HG03457 (cell line): ENCODE measurements at regions not wholly inside any gene's neighbourhood (a gene's known extent, or its start where the extent isn't known, plus 50 kb on each side); places are given as distances from the start of the nearest gene placed in this dataset.

Source experiments
- ATAC-seq: cut with Tn5 transposase; IDR thresholded peaks from one replicate; pipeline ENCODE4 v1.9.1; 2021; ENCODE audit warnings: moderate number of reproducible peaks; ENCODE audit not compliant: unreplicated experiment

DNA sequence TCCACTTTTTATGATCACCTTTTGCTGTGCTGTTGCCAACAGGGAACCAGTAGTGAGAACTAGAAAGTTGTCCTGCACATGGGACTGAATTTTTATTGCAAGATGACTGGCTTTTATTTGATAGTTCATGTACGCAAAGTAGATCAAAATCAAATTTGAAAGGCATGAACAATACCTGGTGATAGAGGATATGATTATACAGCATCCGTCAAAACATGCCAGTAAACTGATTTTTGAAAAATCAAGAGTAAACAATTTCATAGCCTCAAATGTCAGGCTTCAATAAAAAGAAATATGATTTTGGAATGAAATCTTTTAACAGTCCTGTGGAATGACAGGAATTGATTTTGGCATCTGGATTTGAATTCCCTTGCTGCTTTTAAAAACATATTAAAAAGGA is 219.6 kb upstream of the LRRN1 start:
- ATAC-seq: no peak

GRCh38 chr3:3578718-3579117 is 220.5 kb upstream of the LRRN1 start:
- ATAC-seq: no peak

DNA sequence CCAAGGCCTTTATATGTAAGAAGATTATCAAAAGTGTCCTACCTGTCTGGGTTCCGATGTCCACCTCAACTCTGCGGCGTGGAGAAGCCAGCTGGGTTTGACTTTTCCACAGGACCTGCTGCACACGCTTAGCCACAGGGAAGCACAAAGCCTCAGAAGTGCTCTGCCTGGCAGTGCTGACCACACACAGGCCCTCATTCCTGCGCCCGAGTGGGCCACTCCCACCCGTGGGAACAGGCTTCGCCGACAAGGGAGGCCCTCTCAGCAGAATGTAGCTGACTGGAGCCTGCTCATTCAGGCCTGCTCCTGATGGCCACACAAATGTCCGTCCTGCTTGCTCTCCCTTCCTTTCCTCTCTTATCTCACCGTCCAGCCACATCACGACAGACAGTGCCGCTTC is 221.4 kb upstream of the LRRN1 start:
- no peak for ATAC-seq

- no peak for ATAC-seq
Measured at GRCh38 chr3:3573341-3573740, 225.9 kb upstream of the LRRN1 start.

DNA sequence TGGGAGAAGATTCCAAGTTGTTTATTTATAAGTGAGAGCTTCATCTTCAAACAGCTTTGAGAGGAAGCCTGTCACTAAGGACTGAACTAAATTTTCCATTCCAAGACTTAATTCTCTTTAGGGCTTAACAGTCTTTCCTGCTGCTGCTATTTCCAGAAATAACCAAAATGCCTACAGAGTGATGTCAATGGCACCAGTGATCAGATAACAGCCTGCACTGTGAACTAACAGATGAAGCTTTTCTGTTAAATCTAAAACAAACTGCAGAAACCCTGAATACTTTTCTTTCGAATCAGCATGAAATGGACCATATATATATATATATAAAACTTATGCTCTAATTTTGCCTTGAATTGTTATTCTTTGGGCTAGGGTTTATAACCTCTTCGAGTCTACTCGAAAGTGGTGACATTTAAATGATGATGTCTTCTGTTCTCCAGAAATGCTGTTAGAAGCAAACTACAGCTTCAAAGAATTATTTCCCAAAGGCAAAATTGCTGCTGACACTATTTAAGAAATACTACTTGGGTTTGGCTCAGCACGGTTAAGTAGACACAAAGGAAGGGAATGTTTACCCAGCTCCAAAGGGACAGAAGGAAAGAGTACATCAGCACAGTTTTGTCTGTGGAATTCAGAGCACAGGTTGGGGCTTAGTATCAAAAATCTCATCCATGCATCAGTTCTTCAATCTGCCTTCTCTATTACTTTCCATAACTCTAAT is 238.5 kb upstream of the LRRN1 start:
- no peak for ATAC-seq

DNA sequence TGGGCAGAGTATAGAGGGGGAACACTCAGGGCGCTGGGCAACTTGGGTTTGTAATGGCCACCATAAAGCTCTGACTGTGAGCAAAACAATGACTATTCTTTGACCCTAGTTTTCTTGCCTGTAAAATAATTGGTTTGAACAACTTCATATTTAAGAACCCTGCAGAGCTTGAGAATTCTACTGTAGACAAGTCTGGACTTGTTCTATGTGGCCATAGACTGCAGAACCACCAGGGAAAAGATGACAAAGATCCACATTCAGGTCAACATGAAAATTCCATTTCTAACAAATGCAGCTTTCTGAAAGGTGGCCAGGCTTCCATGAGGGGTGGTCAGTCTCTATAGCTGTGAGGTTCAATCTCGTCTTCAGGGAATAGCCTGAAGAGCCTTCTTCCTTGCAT is 239.4 kb upstream of the LRRN1 start:
- no peak for ATAC-seq

DNA sequence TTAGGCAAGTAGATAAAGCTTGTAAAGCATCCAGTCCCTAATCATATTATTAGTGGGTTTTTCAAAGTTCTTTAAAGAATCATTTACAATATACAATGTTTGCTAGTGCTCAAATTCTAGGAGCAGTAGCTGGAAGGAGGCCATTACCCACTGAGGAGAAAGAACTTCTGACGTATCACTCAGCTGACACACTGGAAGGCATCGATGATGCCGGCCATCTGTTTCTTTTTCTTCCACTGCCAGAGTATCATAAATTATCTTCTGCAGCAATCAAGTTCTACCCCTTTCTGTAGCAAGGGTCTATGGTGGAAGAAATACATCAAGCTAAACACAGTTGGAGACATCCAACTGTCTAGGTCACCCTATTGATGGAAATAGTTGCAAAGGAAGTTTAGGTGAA is 243.2 kb upstream of the LRRN1 start:
- no peak for ATAC-seq

GRCh38 chr3:3553236-3553635 is 246.0 kb upstream of the LRRN1 start:
- ATAC-seq: no peak

- no peak for ATAC-seq
Measured at GRCh38 chr3:3552761-3553160, 246.5 kb upstream of the LRRN1 start.

DNA sequence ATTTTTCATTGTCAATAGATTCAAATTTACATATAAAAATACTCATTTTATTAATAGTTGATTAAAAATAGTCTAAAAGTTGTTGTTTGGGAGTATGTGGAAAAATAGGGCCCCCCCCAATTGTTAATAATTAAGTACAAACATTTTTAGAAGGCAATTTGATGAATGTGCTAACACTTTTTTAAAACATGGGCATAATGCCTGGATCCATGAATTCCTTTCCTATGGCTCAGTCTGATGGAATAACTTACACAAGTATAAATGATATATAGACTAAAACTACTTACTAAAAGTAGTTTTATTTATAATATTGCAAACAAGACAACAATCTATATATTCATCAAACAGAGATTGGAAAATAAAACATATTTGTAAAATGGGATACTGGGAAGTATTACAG is 247.2 kb upstream of the LRRN1 start:
- ATAC-seq: no peak

GRCh38 chr3:3545360-3545759 is 253.9 kb upstream of the LRRN1 start:
- ATAC-seq: no peak

DNA sequence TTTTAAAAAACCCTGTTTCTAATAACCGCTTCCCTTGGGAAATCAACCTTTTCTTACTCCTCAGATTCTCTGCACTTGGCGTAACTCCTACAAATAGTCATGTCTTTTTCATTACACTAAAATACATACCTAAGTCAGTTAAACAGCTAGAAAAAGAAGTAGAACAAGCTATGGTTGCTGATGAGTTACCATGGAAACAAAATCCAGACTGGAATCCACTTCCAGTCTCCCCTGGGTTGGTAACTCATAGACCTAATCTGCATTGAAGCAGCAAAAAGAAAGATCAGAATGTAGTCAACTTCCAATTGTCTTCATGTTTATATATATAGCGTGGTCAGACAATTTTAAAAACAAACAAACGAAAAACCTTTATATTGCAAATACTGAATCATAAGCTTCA is 260.8 kb upstream of the LRRN1 start:
- no peak for ATAC-seq

- no peak for ATAC-seq
Measured at GRCh38 chr3:3532508-3532907, 266.7 kb upstream of the LRRN1 start.

DNA sequence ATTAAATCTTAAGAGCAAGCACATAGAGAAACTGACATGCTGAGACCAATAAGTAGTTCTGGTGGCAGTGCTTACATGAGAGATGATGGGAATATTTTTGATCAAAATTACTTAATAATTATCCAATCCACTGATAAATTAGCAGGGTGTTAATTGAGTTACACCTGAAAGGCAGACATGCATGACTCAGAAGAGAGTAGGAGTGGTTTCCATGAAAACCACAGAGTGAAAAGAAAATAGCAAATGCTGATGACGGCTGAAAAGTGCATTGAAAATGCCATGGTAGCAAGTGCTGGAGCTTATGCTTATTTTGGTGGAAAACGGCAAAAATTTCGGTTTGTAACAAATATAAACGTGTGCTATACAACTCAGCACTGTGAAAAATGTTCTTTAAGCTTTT is 267.8 kb upstream of the LRRN1 start:
- ATAC-seq: no peak

DNA sequence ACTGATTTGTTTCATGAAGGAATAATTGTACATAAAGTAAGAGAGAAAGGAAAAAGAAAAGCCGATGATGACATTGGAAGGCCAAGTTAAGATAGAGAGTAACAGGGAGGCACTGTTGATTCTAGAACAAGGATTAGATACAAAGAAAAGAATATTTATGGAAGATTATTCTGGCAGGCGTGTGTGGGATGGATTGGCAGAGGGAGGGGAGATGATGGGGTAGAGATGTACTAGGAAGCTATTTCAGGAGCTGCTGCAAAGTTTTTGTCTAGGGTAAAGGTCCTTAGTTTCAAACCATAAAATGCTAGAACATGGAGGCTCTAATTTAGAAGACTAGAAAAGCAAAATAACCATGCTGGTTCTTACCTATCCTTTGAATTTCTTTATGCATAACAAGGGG is 280.0 kb upstream of the LRRN1 start:
- no peak for ATAC-seq

DNA sequence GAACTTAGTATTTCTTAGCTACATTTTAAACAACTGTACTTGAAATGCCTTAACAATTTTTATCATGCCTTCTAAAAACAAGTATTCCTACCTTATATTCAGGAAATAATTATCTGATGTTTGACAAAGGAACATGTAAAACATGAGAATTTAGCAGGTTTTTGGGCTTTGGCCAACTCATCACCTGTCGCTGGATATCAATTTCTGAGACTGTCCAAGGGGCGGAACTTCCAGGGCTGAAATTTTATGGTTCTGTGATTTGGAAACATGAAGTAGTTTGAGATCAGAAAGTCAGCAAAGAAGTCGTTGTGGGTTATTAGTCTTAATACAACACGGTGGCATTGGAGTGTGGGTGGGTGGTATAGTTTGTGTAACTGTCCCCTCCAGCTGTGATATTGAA is 282.2 kb upstream of the LRRN1 start:
- no peak for ATAC-seq

DNA sequence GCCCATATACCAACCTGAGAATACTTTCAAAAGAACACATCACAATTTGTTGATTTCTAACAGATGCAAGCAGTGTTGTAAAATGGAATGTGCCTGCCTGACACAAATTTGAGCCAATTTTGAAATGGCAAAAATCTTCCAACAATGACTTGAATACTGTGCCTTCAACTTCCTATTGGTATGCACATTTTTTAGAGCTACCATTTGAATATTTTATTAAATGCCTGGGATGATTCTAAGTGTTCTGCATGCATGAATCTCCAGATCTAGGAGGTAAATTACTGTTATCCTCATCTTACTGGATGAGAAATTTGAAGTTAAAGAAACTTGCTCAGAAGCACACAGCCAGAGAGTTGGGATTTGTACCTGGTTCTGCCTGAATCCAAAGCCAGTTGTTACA is 282.8 kb upstream of the LRRN1 start:
- no peak for ATAC-seq

DNA sequence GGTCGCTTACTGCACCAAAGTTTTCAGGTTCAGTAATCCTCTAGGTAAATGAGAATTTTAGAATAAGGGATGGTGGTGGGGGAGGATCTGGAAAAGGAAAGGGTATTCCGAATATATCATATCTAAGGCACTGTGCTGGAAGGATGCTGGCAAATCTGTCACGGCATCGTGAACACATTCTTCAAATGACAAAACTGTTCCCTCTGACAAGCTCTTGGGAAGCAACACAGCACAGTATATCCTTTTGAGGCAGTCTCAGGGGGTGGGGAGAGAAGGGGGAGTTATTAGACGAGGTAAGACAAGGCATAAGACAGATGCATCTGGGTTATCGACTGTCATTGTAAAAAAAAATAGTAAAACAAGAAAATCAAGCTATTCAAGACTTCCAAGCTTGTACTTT is 289.6 kb upstream of the LRRN1 start:
- no peak for ATAC-seq

DNA sequence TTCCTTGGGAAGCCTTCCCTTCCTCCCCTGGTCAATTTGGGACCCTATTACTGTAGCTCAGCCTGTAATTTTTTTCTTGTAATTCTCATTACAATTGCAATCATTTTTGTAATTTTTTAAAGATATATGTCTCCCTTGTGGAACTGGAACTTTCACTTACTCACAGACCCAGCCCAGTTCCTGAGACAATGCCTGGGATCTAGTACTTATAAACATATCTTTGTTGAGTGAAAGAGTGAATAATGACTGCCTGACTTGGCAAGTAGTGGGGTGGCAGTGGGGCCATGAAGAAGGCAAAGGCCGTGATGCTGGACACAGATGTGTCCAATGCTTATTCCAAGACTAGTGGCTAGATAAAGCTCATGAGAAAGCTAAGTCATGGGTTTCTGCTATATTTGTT is 294.5 kb upstream of the LRRN1 start:
- no peak for ATAC-seq

DNA sequence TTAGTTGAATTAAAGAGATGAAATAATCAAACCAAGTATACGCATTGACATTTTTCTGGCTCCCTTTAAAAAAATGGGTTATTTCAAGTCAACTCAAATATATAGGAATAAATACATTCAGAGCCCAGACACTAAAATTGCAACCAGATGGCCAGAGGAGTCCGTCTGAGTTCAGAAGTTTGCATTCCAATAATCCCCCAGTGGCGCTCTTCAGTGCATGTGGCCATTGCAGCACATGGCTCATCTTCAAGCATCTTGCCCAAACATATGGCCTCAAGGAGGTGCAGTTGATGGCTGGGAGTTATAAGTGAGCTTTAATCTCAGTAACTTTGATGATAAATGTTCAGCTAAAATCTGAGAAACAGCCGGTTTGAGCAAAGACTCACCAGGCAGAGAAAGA is 295.8 kb upstream of the LRRN1 start:
- ATAC-seq: no peak

DNA sequence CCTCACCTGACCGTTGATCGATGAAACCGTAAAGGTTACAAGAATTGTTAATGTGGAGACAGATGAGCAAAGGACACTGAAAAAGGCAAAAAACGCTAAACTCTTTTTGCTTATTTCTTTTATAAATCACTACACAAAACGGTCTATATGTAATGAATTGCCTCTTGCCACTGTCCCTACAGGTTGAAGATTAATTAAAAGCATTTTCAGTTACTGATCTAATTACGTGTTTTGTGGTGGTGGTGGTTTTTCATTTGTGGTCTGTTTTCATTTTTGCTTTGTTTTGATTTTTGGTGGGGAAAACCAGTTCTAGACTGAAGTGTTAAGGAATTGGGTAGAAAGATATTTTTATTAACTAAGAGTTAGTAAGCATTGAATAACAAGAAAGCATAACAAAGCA is 299.2 kb upstream of the LRRN1 start:
- ATAC-seq: no peak

GRCh38 chr3:3499012-3499562 is 300.1 kb upstream of the LRRN1 start:
- ATAC-seq: no peak

- no peak for ATAC-seq
Measured at GRCh38 chr3:3495611-3496010, 303.6 kb upstream of the LRRN1 start.
